GM21723 (cell line): ENCODE measurements at regions not wholly inside any gene's neighbourhood (a gene's known extent, or its start where the extent isn't known, plus 50 kb on each side); places are given as distances from the start of the nearest gene placed in this dataset.
"Not testable (repeated sequence)": the region's sequence is repeated elsewhere in the genome, so short reads cannot be mapped to it uniquely, and the experiment has no call there.

ENCODE experiments used
- ATAC-seq: cut with Tn5 transposase; IDR thresholded peaks from one replicate; pipeline ENCODE4 v1.9.1; 2021; ENCODE audit warnings: mild to moderate bottlenecking, moderate library complexity; ENCODE audit not compliant: unreplicated experiment

DNA sequence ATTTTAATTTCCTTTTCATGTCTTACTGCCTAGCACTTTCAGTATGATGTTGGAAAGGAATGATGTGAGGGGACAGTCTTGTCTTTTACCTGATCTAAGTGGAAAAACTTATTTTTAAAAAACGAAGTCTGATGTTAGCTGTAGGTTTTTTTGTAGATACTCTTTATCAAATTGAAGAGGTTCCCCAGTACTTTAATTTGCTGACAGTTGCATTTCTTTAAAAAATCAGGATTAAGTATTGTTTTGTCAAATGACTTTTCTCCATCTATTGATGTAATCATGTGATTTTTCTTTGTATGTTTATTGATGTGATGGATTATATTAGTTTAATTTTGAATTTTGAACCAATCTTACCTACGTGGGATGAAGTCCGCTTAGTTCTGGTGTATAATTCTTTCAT is 568.4 kb upstream of the AGA start:
- ATAC-seq, result no peak

DNA sequence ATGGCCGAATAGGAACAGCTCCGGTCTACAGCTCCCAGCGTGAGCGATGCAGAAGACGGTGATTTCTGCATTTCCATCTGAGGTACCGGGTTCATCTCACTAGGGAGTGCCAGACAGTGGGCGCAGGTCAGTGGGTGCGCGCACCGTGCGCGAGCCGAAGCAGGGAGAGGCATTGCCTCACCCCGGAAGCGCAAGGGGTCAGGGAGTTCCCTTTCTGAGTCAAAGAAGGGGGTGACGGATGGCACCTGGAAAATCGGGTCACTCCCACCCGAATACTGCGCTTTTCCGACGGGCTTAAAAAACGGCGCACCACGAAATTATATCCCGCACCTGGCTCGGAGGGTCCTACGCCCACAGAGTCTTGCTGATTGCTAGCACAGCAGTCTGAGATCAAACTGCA is 572.8 kb upstream of the AGA start:
- ATAC-seq, result not testable (repeated sequence)

- no peak for ATAC-seq
These were observed 584.8 kb upstream of the AGA start for GRCh38 chr4:178026999-178027398.

GRCh38 chr4:178027796-178028195 is 585.6 kb upstream of the AGA start:
- no peak for ATAC-seq

DNA sequence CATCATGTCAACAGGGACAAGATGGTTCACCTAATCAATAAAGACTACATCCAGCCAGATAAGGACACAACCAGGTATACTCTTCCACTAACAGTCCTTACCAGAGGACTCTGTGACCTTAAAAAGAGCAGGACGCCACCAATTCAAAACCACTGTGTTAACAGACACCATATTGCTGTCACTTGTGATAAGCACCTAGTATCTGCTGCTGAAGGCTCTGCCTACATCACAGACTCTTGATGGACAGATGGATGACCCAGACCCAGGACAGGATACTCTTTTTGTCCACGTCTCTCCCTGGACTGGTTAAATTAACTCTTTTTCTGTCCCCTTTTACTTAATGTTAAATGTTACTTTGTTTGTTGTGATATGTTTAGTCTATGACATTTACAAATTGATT is 586.2 kb upstream of the AGA start:
- no peak for ATAC-seq

DNA sequence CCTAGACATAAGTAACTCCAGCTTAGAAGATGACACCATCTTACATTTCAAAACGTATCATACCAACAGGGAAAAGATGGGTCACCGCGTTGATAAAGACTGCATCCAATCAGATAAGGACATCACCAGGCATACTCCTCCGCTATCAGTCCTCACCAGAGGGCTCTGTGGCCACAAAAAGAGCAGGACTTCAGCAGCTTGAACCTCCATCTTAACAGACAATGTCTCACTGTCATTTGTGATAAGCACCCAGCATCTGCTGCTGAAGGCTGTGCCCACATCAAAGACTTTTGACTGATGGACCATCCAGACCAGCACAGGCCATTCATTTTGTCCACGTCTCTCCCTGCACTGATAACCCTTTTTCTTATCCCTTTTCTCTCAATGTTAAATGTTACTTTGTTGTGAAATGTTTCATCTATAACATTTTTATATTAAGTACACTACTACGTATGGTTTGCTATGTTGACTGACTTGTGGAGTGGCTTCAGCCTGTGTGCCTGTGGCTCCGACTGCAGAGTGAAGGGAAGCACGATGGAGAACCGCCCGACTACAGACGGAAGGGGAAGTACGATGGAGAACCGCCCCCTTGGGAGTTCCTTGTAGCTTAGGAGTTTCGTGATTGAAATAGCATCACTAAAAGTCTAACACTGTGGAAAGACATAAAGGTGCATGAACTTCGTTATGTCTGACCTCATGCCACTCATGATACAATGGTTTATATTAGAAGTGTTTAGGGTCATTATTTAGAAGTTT is 595.4 kb upstream of the AGA start:
- ATAC-seq, result no peak

DNA sequence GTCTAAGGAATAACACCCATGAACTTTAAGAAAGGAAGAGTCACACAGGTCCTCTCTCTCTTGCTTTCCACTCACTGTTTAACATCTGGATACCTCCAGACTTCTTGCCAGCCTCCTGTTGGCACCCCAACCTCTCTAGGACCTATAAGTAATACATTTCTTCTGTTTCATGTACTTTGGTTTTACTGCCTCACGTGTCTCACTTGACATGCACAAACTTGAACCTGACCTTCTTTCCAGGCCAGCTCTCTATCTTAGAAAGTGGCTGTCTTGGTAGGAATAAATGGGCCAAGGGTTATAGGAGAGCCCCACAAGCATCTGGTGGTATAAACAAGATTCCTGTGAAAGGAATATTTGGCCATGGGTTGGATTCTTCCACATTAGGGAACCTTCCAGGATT is 614.8 kb upstream of the AGA start:
- no peak for ATAC-seq

- no peak for ATAC-seq
These were observed 621.3 kb upstream of the AGA start for GRCh38 chr4:178063568-178063967.

DNA sequence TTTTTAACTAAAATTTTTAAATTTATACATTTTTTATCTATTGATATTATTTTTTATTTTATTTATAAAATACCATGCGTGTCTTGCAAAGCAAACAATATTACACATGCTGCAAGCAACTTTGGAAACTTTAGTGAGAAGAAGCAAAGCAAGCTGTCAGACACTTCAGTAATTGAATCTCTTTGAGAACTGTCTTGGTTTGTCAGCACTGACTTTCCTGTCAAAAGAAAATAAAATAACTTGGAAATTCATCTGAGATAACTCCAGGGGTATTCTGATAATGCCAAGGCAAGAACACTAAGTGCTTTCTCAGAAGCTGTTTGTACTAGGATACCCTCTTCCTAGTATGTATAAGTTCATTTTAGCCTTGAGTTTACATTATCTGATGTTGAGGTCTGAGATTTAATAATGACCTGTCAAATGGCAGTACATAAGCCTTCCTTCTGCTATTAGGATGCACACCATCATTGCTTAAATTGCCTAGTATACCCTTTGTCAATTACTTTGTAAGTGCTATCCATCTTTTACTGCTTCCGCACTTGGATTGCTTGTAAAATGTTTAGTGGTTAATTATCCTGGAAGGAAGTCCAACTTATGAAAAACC is 624.2 kb upstream of the AGA start:
- no peak for ATAC-seq

DNA sequence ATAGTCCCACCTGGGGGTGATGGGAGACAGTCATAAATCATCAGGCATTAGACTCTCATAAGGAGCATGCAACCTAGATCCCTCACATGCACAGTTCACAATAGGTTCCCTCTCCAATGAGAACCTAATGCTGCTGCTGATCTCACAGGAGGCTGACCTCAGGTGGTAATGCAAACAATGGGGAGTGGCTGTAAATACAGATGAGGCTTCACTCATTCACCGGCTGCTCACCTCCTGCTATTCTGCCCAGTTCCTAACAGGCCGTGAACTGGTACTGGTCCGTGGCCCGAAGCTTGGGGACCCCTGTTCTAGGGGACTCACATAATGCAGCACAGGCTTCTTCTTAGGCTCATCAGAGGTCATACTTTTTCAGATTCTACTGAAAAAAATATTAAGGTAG is 625.9 kb upstream of the AGA start:
- no peak for ATAC-seq

GRCh38 chr4:178070163-178070562 is 627.9 kb upstream of the AGA start:
- no peak for ATAC-seq

DNA sequence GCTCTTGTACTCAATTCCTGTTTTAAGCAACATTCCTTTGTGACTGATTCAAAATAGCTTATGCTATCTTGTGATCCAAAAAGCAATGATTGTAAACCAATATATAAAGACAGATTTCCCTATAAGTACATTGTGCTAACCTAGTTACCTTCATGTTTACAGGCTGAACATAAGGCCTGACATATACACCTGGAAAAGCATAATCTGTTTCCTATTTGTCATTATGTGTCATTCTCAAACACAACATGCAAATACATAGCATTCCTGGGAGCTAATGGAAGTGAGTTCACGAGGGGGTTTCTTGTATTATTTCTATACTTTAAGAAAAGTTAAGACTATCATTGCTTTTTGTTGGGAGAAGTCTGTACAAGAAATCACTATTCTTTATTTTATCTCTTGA is 638.1 kb upstream of the AGA start:
- ATAC-seq, result no peak

GRCh38 chr4:178081176-178081575 is 638.9 kb upstream of the AGA start:
- ATAC-seq, result no peak

DNA sequence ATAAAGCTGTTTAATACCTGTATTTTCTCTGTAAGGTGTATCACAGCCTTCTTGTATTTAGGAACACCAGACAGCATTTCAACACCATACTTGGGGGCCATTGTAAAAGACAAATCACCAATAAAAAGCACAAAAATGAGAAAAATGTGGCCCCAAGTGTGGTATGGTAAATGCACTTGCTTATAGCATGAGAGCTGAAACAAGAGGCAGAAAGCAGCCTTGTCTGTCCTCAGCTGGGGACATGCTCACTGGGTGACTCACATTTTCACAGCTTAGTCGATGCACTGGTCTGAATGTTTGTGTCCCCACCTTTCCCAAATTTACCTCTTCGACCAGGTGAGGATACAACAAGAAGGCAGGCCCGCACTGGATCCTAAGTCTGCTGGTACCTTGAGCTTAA is 639.7 kb upstream of the AGA start:
- ATAC-seq, result no peak

DNA sequence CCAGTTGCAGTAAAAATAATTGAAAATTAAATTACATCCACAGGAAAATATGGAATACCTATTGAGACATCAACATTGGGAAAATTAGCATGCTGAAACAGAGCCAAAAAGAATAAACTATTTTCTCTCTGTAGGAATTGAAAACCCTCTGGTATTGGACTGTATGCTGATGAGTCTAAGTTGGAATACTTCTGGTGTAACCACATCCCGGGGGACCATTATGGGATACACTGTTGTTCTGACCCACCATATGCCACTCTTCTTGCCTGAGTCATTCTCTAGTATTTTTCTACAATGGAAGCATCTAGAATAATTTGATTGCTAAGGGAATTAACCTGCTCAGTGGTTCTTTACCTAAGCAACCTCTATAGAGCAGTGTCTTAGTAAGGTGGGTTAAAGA is 640.7 kb upstream of the AGA start:
- ATAC-seq, result no peak

DNA sequence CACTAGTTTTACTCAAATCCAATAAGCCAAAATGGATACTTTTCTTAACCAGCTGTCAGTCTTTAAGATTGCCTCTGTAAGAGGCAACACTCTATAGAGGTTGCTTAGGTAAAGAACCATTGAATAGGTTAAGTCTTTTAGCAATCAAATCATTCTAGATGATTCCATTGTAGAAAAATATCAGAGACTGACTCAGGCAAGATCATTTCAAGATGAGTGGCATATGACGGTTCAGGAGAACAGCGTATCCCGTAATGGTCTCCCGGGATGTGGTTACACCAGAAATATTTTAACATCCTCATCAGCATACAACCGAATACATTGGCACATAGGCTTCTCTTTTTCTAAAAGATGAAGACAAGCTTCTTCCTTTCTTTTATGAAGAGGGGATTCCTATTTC is 641.7 kb upstream of the AGA start:
- ATAC-seq, result no peak

- no peak for ATAC-seq
These were observed 644.1 kb upstream of the AGA start for GRCh38 chr4:178086320-178086719.

DNA sequence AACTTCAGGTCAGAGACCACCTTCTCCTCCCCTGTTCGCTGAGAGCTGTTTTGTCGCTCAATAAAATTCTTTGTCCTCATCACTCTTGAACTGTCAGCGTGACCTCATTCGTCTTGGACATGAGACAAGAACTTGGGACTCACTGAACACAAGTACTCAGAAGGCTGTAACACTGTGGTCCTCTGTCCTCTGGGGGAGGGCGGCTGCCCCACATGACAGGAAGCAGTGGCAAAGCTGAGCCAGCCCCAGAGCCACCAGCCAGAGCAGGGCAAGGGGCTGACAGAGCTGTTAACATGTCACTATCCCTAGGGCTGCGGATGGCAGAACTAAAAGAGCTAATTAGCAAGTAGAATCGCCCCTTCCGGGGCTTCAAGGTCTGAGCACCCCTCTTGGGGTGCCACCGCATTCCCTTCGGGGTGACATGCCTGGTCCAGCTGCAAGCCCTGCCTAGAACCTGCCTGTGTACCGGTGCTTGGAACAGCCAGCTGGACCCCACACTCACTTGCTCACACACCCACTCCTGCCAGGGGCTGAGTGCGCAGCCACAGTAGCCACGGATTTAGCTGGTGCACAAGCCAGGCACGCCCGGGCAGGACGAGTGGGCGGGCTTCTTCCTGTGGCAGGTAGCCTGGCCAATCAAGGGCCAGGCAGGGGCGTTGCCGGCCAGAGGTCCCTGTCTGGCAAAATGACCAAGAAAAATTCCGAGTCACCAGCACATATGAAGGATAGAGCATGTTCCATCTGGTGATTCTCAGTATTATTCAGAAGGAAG is 648.6 kb upstream of the AGA start:
- ATAC-seq, result no peak

GRCh38 chr4:178102139-178102538 is 659.9 kb upstream of the AGA start:
- ATAC-seq, result no peak

DNA sequence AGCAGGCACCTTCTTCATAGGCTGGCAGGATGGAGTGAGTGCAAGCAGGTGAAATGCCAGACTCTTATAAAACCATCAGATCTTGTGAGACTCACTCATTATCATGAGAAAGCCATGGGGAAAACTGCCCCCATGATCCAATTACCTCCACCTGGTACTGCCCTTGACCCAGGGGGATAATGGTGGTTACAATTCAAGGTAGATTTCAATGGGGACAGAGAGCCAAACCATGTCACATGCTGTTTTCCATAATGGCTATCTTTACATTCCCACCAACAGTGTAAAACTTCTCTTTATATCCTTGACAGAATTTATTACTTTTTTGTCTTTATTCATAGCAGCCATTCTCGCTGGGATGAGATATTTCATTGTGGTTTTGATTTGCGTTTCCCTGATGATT is 663.0 kb upstream of the AGA start:
- no peak for ATAC-seq

DNA sequence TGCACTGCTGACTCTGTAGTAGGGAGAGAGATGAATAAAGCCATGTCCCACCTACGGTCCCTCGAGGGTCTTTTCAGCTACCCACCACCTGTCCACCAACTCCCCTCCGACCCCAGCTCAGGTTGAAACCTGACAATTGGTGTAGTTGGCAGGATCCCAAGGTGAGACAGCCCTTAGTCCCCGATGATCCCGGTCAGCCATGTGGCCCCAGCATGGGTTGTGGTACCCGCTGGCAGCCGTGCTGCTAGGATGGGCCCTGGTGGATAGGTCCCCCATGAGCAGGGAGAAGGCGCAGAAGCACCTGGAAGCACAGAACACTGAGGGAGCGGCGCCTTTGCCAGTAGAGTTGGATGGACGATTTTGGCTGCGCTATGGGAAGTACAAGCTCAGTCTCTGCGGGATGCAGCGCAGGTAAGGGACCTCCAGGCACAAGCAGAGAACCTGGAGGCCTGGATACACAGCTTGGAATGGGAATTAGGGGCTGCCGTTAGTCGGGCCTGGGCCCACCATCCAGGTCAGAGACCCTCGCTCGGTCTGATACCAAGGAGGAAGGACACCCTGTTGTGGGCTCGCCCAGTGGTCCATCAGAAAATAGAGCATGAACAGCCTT is 694.6 kb upstream of the AGA start:
- no peak for ATAC-seq
